K562 (cell line): ENCODE measurements at regions not wholly inside any gene's neighbourhood (a gene's known extent, or its start where the extent isn't known, plus 50 kb on each side); places are given as distances from the start of the nearest gene placed in this dataset.

Experiments used
- CBX2 ChIP-seq: fragments of 200-600 bp; sonication (generic); IDR thresholded peaks from one replicate; pipeline ENCODE4 v1.6.1; 2012; ENCODE audit warnings: mild to moderate bottlenecking, low read length, inconsistent platforms; ENCODE audit not compliant: insufficient read depth, poor library complexity, severe bottlenecking
- NCOA1 ChIP-seq: fragments of 450-650 bp; IDR thresholded peaks from 2 replicates; pipeline ENCODE4 v1.6.1; 2016; ENCODE audit warnings: low read depth
- NFATC3 ChIP-seq: fragments of 450-650 bp; IDR thresholded peaks from 2 replicates; pipeline ENCODE4 v1.6.1; 2017; ENCODE audit warnings: mild to moderate bottlenecking
- POLR2AphosphoS5 ChIP-seq: IDR thresholded peaks from 2 replicates; pipeline ENCODE4 v1.6.1; 2011; ENCODE audit warnings: mild to moderate bottlenecking, low read depth, low read length, moderate library complexity; ENCODE audit not compliant: control insufficient read depth, insufficient read depth
- ZNF23 ChIP-seq: fragments of 250-450 bp; sonication (Bioruptor Pico); IDR thresholded peaks from 2 replicates; pipeline ENCODE4 v1.4.0; 2020; ENCODE audit warnings: mild to moderate bottlenecking
- TF ChIP-seq, protein P1 (sequence below): sonication (generic); formaldehyde crosslinking; IDR thresholded peaks from 2 replicates; pipeline ENCODE4 v1.9.0; 2022; ENCODE audit warnings: mild to moderate bottlenecking, missing genetic modification reagents
- TF ChIP-seq, protein P2 (sequence below), 3 experiments: IDR thresholded peaks in 2 of 3; conservative IDR thresholded peaks in 1 of 3; 2 replicates each; pipeline ENCODE4 v1.5.1; 2011 to 2012; ENCODE audit warnings: low read length in 3 of 3, mild to moderate bottlenecking in 3 of 3, control low read depth in 2 of 3, improper control_type of control experiment in 1 of 3, inconsistent platforms in 1 of 3, low read depth in 1 of 3, mixed read lengths in 1 of 3, moderate library complexity in 1 of 3; ENCODE audit not compliant: insufficient read depth in 2 of 3

DNA sequence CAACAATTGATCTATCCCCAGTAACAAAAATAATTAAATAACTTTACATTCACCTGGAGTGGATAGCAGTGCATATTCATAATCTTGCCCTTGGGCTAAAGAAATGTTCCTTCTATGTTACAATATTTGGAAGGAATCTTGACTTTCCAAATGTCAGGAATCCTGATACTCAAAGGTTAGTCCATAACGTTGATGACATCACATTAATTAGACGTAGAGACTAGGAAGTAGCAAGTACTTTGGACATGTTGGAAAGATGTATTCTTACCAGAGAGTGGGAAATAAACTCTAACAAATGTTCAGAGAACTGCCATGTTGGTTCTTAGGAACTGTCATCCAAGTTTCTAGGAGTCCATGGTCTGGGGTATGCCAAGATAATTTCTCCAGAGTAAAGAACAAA is 70.6 kb upstream of the SLC25A36 start:
- TF ChIP-seq, protein P1, sequence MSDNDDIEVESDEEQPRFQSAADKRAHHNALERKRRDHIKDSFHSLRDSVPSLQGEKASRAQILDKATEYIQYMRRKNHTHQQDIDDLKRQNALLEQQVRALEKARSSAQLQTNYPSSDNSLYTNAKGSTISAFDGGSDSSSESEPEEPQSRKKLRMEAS, result no peak
- TF ChIP-seq NFATC3, result no peak
- no peak for TF ChIP-seq POLR2AphosphoS5
- TF ChIP-seq NCOA1, result no peak
- TF ChIP-seq, protein P2, sequence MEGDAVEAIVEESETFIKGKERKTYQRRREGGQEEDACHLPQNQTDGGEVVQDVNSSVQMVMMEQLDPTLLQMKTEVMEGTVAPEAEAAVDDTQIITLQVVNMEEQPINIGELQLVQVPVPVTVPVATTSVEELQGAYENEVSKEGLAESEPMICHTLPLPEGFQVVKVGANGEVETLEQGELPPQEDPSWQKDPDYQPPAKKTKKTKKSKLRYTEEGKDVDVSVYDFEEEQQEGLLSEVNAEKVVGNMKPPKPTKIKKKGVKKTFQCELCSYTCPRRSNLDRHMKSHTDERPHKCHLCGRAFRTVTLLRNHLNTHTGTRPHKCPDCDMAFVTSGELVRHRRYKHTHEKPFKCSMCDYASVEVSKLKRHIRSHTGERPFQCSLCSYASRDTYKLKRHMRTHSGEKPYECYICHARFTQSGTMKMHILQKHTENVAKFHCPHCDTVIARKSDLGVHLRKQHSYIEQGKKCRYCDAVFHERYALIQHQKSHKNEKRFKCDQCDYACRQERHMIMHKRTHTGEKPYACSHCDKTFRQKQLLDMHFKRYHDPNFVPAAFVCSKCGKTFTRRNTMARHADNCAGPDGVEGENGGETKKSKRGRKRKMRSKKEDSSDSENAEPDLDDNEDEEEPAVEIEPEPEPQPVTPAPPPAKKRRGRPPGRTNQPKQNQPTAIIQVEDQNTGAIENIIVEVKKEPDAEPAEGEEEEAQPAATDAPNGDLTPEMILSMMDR (IDR thresholded peaks at IDR 0.05 in 2 of 3, conservative IDR thresholded peaks at IDR 0.05 in 1 of 3; ENCODE audit: insufficient read depth in 2 of 3, low read depth in 1 of 3, low read length in 3 of 3), result no peak
- TF ChIP-seq CBX2, result no peak
- TF ChIP-seq ZNF23 (CRISPR knock-in tag), result no peak
